ENCODE measurements at regions not wholly inside any gene's neighbourhood (a gene's known extent, or its start where the extent isn't known, plus 50 kb on each side); places are given as distances from the start of the nearest gene placed in this dataset.

DNA sequence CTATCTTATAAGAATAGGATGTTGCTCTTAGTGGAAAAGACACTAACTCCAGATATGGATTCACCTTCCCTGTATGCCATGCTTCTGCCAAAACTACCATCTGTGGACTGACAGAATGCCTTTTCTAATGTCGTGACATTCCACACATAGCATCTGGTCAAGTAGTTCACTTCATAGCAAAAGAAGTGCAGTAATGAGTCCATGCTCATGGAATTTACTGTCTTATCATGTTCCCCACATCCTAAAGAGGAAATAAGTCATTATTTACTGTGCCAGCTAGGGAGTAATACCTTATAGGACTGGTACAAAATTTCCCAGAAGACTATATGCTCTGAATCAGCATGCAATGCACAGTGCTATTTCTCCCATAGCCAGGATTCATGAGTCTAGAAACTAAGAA, 562.4 kb downstream of the TLL1 start:
- Mint-ChIP-seq H3K36me3 (ENCODE audit: low read depth) (no peaks in the 10 kb centered on the region), H3K27ac (no peak overlapping the region), H3K9me3 (ENCODE audit: low read depth) (peaks cover 3% of the 10 kb centered on the region), H3K4me3 (no peak overlapping the region), H3K27me3 (no peaks in the 10 kb centered on the region), H3K4me1 (no peaks in the 10 kb centered on the region)
- ChIA-PET POLR2A (no interaction called here), CTCF (no interaction called here)
- intact Hi-C loops (cut with DNase I, micrococcal nuclease), result no loop called here
- no peak for ATAC-seq
- DNase-seq, result no peak

DNA sequence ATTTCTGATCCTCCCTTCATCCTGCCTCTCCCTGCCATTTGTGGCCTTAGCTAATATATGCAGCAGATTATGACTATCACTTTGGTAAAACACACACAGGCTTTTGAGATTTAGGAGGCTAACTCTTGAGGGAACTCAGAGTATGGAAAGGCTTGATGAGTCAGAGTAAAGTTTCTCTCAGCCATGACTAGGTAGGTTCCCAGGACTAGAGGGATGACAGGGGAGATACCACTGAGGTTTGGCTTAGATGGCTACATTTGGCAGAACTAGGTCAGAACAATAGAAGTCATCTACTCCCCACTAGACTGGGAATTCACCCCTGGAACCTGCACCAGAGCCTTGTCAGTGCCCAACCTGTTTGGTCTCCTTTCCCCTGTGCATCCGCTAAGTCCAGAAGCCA, 585.7 kb downstream of the TLL1 start:
- DNase-seq (no peak), ATAC-seq (no peak)
- no peaks in the 10 kb centered on the region for H3K36me3 Mint-ChIP-seq (ENCODE audit: low read depth)
- intact Hi-C loops (cut with DNase I, micrococcal nuclease), result no loop called here
- H3K4me3 Mint-ChIP-seq, result no peak overlapping the region
- no peak overlapping the region for H3K27ac Mint-ChIP-seq
- H3K4me1 Mint-ChIP-seq, result no peaks in the 10 kb centered on the region
- POLR2A ChIA-PET, result no interaction called here
- CTCF ChIA-PET, result no interaction called here
- H3K27me3 Mint-ChIP-seq, result no peaks in the 10 kb centered on the region
- peaks cover 5% of the 10 kb centered on the region for H3K9me3 Mint-ChIP-seq (ENCODE audit: low read depth)

DNA sequence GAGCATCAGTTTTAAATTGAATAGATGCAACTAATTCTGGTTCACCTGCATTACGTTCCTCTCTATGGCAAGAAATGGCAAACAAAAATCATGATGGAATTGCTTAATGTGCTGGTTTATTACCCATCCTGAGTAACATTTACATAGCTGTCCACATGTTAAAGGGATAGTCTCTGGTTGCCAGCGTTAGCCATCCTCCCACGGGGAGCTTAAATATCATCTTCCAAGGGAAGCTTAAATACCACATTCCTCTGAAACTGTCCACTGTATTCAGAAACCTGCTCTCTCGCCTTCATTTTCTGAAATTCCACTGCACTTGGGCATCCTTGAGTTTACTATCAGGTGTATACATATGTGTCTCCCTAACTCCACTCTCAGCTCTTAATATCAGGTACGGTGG, 586.6 kb downstream of the TLL1 start:
- H3K4me1 Mint-ChIP-seq, result no peaks in the 10 kb centered on the region
- H3K36me3 Mint-ChIP-seq (ENCODE audit: low read depth), result no peaks in the 10 kb centered on the region
- no peaks in the 10 kb centered on the region for H3K27me3 Mint-ChIP-seq
- DNase-seq (no peak), ATAC-seq (no peak)
- H3K9me3 Mint-ChIP-seq (ENCODE audit: low read depth), result no peaks in the 10 kb centered on the region
- POLR2A ChIA-PET, result no interaction called here
- CTCF ChIA-PET, result no interaction called here
- no peak overlapping the region for H3K4me3 Mint-ChIP-seq
- intact Hi-C loops (cut with DNase I, micrococcal nuclease), result no loop called here
- H3K27ac Mint-ChIP-seq, result no peak overlapping the region

DNA sequence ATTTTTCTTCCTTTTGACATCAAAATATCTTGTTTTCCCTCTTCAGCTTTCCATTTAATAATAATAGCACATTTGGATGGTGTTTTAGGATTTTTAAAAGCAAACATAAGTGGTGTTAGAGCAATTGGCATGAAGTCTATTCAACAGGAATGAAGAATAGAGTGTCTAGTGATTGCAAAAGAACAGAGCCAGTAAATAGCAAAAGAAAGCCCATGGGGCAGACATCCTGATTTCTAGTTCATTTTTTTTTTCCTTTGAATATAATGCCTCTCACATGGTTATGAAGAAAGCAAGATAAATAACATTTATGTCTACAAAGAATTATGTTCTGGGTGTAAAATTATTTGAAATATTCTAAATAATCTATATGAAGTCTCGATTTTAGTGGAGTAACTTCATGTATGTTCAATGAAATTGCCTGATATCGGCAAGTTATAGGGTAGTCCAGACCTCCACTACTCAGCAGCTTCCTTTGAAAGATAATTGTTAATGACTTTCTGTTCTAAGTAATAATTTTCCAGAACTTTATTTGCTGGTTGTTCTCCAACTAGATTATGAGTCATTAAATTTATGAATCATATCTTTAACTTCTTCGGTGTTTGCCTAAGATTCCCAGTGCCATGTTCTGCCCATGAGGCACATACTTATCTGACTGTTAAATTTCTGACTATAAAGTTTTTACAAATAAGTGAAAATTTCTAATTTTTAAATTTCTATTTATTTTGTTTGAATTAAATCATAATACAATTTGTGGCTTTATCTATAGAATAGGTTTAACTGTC, 587.9 kb downstream of the TLL1 start:
- Mint-ChIP-seq H3K4me1 (no peaks in the 10 kb centered on the region), H3K4me3 (no peak overlapping the region), H3K36me3 (ENCODE audit: low read depth) (no peaks in the 10 kb centered on the region), H3K9me3 (ENCODE audit: low read depth) (no peaks in the 10 kb centered on the region), H3K27me3 (no peaks in the 10 kb centered on the region), H3K27ac (no peak overlapping the region)
- ChIA-PET CTCF (no interaction called here), POLR2A (no interaction called here)
- DNase-seq (no peak), ATAC-seq (no peak)
- intact Hi-C loops (cut with DNase I, micrococcal nuclease), result no loop called here

DNA sequence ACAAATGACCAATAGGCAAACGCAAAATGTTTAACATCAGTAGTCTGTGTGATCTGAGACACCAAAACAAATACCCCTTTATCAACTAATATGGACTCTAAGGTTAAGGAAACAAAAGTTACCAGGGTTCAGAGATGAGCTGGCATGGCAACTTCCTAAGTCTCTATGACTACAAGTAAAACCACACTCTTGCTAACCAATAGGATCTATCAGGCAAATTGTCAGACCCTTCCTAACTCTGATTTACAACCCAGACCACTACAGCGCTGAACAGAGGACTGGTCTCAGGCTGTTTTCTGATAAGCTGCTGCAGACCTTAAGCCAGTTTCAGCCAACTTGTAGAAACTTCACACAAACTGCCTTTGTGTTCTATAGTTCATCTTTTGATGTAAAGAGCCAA, 608.0 kb downstream of the TLL1 start:
- intact Hi-C loops (cut with DNase I, micrococcal nuclease), result no loop called here
- POLR2A ChIA-PET, result no interaction called here
- Mint-ChIP-seq H3K9me3 (ENCODE audit: low read depth) (peaks cover 6% of the 10 kb centered on the region), H3K36me3 (ENCODE audit: low read depth) (no peaks in the 10 kb centered on the region), H3K4me1 (no peaks in the 10 kb centered on the region), H3K4me3 (no peak overlapping the region), H3K27me3 (no peaks in the 10 kb centered on the region), H3K27ac (no peak overlapping the region)
- CTCF ChIA-PET, result no interaction called here
- ATAC-seq (no peak), DNase-seq (no peak)

DNA sequence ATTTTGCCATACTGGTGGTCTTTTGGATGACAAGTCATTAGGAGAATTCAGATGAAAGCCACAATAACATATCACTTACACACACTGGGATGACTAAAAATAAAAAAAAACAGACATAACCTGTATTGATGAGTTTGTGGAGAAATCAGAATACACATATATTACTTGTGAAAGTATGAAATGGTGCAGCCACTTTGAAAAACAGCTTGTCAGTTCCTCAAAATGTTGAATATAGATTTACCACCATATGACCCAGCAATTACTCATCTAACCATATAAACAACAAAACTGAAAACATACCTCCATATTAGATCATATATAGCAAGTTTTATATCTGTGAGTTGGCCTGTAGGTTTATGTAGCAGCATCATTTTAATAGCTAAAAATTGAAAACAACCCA, 608.7 kb downstream of the TLL1 start:
- Mint-ChIP-seq H3K4me3 (no peak overlapping the region), H3K27me3 (no peaks in the 10 kb centered on the region), H3K36me3 (ENCODE audit: low read depth) (no peaks in the 10 kb centered on the region), H3K4me1 (no peaks in the 10 kb centered on the region), H3K9me3 (ENCODE audit: low read depth) (peaks cover 6% of the 10 kb centered on the region), H3K27ac (no peak overlapping the region)
- DNase-seq (no peak), ATAC-seq (no peak)
- ChIA-PET POLR2A (no interaction called here), CTCF (no interaction called here)
- intact Hi-C loops (cut with DNase I, micrococcal nuclease), result no loop called here

DNA sequence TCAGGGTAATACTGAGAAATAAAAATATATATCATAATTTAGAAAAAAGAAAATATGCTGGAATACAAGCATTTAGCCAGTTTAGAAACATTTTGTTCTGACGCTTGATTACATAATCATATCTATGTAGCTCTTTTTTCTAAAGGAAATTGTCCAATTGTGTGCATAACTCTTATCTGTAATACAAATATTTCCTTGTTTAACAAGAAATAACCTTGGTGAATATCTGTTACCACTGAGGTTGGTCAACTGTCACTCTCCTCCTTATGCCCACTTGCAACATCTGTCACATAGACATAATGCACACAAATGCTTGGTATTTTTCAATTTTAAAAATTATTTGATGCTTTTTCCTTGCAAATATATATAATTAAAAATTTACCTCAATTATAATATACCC, 609.7 kb downstream of the TLL1 start:
- Mint-ChIP-seq H3K4me1 (no peaks in the 10 kb centered on the region), H3K27ac (no peak overlapping the region), H3K36me3 (ENCODE audit: low read depth) (no peaks in the 10 kb centered on the region), H3K4me3 (no peak overlapping the region), H3K9me3 (ENCODE audit: low read depth) (peaks cover 2% of the 10 kb centered on the region), H3K27me3 (no peaks in the 10 kb centered on the region)
- intact Hi-C loops (cut with DNase I, micrococcal nuclease), result no loop called here
- no peak for DNase-seq
- POLR2A ChIA-PET, result no interaction called here
- CTCF ChIA-PET, result interaction anchor here (0.7 kb wide), 1 partner anchor 11 kb away, joined by 3 read pairs; no protein-coding TSS in a partner anchor
- ATAC-seq, result no peak

DNA sequence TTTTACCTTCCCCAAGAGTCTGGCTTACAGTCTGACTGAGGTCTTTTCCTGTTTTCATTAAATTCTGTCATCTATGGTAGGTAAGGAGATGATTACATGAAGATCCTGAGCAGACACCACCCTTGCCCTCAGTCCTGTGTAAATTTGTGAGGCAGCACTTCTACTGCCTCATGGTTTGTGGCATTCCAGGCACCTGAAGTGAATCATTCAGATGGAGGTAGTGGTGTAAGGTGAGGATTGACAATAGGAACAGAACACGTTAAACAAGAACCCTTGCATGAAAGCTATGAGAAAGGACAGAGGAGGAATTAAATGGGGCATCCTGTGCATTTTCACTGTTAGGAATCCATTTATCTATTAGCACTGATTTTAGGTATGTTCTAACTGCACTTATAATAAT, 618.6 kb downstream of the TLL1 start:
- Mint-ChIP-seq H3K27ac (no peak overlapping the region), H3K27me3 (no peaks in the 10 kb centered on the region), H3K36me3 (ENCODE audit: low read depth) (no peaks in the 10 kb centered on the region), H3K9me3 (ENCODE audit: low read depth) (no peaks in the 10 kb centered on the region), H3K4me1 (no peaks in the 10 kb centered on the region), H3K4me3 (no peak overlapping the region)
- ChIA-PET POLR2A (no interaction called here), CTCF (no interaction called here)
- intact Hi-C loops (cut with DNase I, micrococcal nuclease), result no loop called here
- ATAC-seq (no peak), DNase-seq (no peak)

DNA sequence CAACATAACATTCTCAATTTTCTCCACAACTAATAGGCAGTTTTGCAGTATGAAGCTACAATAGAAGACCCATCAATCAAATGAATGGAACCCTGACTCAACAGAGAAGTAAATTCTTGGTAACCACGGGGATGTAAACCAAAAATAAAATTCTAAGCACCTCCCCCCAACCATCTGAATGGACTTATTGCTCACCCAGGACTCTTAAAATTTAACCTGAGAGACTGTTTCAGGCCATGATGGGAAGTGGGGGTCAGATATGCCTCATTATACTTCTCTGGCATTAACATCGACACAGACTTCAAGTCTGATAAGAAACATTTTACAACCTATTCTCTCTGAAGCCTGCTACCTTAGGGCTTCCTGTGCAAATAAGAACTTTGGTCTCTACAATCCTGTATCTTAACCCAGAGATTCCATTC, 620.9 kb downstream of the TLL1 start:
- no peaks in the 10 kb centered on the region for H3K9me3 Mint-ChIP-seq (ENCODE audit: low read depth)
- ATAC-seq (no peak), DNase-seq (no peak)
- H3K4me1 Mint-ChIP-seq, result no peaks in the 10 kb centered on the region
- ChIA-PET POLR2A (no interaction called here), CTCF (no interaction called here)
- no peaks in the 10 kb centered on the region for H3K27me3 Mint-ChIP-seq
- H3K27ac Mint-ChIP-seq, result no peak overlapping the region
- intact Hi-C loops (cut with DNase I, micrococcal nuclease), result no loop called here
- H3K36me3 Mint-ChIP-seq (ENCODE audit: low read depth), result no peaks in the 10 kb centered on the region
- H3K4me3 Mint-ChIP-seq, result no peak overlapping the region

DNA sequence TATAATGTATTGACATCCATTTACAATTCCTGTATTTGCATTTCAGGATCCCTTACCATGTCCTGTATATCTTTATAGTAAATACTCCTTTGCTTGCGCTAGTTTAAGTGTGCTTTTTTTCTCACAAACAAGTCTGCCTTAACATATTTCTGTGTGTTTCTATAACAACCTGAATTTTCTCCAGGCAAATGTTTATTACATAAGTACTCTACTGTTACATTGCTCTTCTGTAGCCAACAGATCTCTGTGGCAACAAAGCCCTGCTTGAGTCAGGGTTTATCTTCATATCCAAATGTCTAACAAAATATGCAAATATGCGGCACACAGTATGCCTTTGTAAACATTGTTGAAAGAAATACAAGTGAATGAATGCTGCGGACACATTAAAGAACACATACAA, 625.5 kb downstream of the TLL1 start:
- Mint-ChIP-seq H3K27me3 (no peaks in the 10 kb centered on the region), H3K4me3 (no peak overlapping the region), H3K27ac (no peak overlapping the region), H3K9me3 (ENCODE audit: low read depth) (peaks cover 7% of the 10 kb centered on the region), H3K4me1 (no peaks in the 10 kb centered on the region), H3K36me3 (ENCODE audit: low read depth) (no peaks in the 10 kb centered on the region)
- CTCF ChIA-PET, result no interaction called here
- DNase-seq (no peak), ATAC-seq (no peak)
- POLR2A ChIA-PET, result no interaction called here
- intact Hi-C loops (cut with DNase I, micrococcal nuclease), result no loop called here

DNA sequence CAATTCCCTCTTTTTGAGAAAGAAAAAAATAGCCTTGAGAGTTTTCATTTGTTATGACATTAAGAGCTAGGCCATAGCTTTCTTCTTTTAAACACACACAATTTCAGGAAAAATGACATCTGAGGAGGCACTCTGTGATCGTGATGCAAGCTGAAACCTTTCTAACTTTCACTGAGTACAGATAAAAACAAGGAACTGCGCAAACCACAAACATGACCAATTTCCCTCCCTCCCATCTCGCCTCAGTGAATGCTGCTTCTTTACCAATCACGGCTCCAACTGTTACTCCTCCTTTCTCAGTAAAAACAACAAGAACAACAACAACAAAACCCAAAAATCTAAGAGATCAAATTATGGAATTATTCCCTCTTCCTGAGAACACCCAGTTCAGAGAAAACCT, 626.8 kb downstream of the TLL1 start:
- H3K27ac Mint-ChIP-seq, result no peak overlapping the region
- no peak for ATAC-seq
- no peak for DNase-seq
- H3K27me3 Mint-ChIP-seq, result no peaks in the 10 kb centered on the region
- no peaks in the 10 kb centered on the region for H3K36me3 Mint-ChIP-seq (ENCODE audit: low read depth)
- ChIA-PET POLR2A (no interaction called here), CTCF (interaction anchor here (0.7 kb wide), 1 partner anchor 231 kb away, joined by 3 read pairs; no protein-coding TSS in a partner anchor)
- H3K4me1 Mint-ChIP-seq, result no peaks in the 10 kb centered on the region
- intact Hi-C loops (cut with DNase I, micrococcal nuclease), result no loop called here
- H3K9me3 Mint-ChIP-seq (ENCODE audit: low read depth), result peaks cover 7% of the 10 kb centered on the region
- H3K4me3 Mint-ChIP-seq, result no peak overlapping the region

DNA sequence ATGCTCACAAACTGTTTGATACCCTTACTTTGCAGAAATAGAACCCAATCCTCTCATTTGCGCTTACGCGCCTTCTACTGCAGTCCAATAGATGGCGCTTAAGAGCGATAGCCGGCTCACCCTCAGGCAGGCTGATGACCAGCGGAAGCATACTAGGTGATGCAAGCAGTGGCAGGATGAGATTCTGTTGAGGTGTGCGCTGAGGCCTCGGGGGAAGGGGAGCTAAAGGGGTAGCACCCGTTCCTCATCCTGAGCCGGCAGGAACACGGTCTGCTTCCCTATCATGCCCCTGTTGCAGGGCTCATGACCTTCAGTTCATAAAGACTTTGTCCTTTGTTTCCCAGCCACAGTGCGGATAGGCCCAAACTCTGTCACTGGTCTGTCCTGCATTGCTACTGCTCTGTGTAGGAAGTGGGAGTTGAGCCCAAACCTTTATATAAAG, 628.9 kb downstream of the TLL1 start:
- ChIA-PET CTCF (no interaction called here), POLR2A (no interaction called here)
- Mint-ChIP-seq H3K4me1 (no peaks in the 10 kb centered on the region), H3K27me3 (no peaks in the 10 kb centered on the region), H3K4me3 (no peak overlapping the region), H3K27ac (no peak overlapping the region), H3K9me3 (ENCODE audit: low read depth) (peaks cover 7% of the 10 kb centered on the region), H3K36me3 (ENCODE audit: low read depth) (no peaks in the 10 kb centered on the region)
- DNase-seq (peak; percentile 14), ATAC-seq (peak; percentile 33)
- intact Hi-C loops (cut with DNase I, micrococcal nuclease), result no loop called here

DNA sequence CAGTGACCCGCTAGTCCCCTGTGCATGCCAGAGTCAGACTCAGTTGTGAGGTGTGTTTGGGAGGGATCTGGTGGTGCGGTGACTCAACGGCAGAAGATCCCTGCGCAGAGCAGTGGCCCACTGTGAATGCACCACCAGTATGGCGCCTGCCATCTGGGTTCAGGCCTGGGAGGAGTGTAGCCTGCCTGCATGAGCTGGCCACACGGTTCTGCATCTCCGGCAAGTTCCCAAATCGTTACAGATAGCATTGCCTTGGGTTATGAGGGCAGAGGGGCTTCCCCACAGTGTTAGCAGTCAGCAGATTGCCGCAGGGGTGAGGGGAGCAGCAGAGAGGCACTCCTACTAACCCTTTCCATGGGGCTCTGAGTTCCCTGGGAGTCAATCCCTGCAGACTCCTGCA, 629.6 kb downstream of the TLL1 start:
- no peak for DNase-seq
- ChIA-PET POLR2A (no interaction called here), CTCF (no interaction called here)
- no peak for ATAC-seq
- intact Hi-C loops (cut with DNase I, micrococcal nuclease), result no loop called here
- Mint-ChIP-seq H3K27me3 (no peaks in the 10 kb centered on the region), H3K36me3 (ENCODE audit: low read depth) (no peaks in the 10 kb centered on the region), H3K4me3 (no peak overlapping the region), H3K9me3 (ENCODE audit: low read depth) (peaks cover 7% of the 10 kb centered on the region), H3K27ac (no peak overlapping the region), H3K4me1 (no peaks in the 10 kb centered on the region)

Data from activated CD4-positive, alpha-beta T cell treated with anti-CD3 and anti-CD28 coated beads for 36 hours (primary cell).